ENCODE measurements at regions not wholly inside any gene's neighbourhood (a gene's known extent, or its start where the extent isn't known, plus 50 kb on each side); places are given as distances from the start of the nearest gene placed in this dataset.

DNA sequence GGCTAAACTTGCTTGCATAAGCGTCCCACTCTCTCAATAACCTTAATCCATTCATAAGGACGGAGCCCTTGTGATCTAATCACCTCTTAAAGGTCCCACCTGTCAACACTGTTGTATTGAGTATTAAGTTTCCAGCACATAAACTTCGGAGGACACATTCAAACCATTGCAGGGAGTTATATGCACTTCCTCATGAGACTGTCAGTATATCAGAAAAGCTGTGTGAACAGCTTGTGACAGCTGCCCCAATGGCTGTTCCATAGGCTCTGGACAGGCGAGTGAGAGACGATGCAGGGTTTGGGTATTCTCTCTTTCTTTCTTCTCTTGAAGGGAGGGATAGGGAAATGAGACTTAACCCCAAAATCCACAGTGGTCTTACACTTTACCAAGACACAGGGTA, 64.2 kb upstream of the RPL34 start:
- TF ChIP-seq, protein P1, sequence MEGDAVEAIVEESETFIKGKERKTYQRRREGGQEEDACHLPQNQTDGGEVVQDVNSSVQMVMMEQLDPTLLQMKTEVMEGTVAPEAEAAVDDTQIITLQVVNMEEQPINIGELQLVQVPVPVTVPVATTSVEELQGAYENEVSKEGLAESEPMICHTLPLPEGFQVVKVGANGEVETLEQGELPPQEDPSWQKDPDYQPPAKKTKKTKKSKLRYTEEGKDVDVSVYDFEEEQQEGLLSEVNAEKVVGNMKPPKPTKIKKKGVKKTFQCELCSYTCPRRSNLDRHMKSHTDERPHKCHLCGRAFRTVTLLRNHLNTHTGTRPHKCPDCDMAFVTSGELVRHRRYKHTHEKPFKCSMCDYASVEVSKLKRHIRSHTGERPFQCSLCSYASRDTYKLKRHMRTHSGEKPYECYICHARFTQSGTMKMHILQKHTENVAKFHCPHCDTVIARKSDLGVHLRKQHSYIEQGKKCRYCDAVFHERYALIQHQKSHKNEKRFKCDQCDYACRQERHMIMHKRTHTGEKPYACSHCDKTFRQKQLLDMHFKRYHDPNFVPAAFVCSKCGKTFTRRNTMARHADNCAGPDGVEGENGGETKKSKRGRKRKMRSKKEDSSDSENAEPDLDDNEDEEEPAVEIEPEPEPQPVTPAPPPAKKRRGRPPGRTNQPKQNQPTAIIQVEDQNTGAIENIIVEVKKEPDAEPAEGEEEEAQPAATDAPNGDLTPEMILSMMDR (IDR thresholded peaks at IDR 0.05; ENCODE audit: low read depth, low read length) = no peak
- in situ Hi-C loops (cut with HindIII; ENCODE audit: low sequenced_read_pairs) = no loop called here
- no peak for DNase-seq (ENCODE audit: low read depth, low spot score)
- no peak overlapping the region for H3K4me3 ChIP-seq (ENCODE audit: low read depth, low read length)

DNA sequence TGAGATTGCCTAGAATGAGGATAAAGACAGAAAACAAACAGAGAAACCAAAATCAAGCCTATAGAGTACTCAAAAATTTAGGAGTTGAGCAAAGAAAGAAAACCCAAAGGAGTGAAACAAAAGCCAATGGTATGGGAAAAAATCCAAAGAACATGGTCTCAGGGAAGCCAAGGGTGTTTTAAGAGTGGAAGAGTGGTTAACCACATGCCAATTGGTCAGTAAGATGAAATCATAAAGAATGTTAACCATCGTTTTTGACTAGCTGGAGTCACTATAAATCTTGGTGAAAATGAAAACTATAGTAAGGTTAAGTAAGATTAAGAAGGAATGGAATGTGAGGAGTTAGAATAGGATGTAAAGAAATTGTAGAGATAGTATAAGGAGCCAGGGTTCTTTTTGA, 64.7 kb upstream of the RPL34 start:
- in situ Hi-C loops (cut with HindIII; ENCODE audit: low sequenced_read_pairs) = no loop called here
- H3K4me3 ChIP-seq (ENCODE audit: low read depth, low read length) = no peak overlapping the region
- peak; percentile 37 for DNase-seq (ENCODE audit: low read depth, low spot score)
- TF ChIP-seq, protein P1 (IDR thresholded peaks at IDR 0.05; ENCODE audit: low read depth, low read length) = no peak

DNA sequence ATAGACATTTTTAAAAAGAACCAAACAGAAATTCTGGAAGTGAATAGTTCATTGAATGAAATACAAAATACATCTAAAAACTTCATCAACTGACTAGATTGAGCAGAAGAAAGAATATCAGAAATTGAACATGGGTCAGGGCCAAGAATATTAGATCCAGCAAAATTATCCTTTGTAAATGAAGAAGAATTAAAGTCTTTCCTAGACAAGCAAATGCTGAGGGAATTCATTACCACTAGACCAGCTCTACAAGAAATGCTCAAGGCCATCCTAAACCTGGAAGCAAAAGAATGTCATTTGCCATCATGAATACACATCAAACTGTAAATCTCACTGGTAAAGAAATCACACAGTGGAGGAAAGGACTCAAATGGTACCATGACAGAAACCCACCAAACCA, 72.7 kb upstream of the RPL34 start:
- TF ChIP-seq, protein P1 (IDR thresholded peaks at IDR 0.05; ENCODE audit: low read depth, low read length) = no peak
- no peak for DNase-seq (ENCODE audit: low read depth, low spot score)
- H3K4me3 ChIP-seq (ENCODE audit: low read depth, low read length) = no peak overlapping the region
- in situ Hi-C loops (cut with HindIII; ENCODE audit: low sequenced_read_pairs) = no loop called here

DNA sequence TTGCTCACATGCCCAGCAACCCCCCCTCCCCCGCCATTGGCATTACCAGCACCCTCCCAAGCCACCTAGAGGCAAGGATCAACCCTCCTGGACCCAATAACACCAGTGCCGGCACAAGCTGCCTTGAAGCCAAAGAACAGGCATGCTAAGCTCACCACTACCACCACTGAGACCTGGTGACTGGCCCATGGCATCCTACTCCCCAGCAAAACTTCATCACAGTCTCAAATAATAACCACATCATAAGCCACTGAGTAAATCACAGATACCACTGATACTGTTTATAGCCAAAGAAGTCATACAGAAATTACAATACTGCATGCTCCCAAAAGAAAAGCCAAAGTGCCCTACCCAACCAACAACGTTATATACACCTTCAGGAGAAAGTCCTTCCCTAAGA, 73.6 kb upstream of the RPL34 start:
- TF ChIP-seq, protein P1 (IDR thresholded peaks at IDR 0.05; ENCODE audit: low read depth, low read length) = no peak
- no peak overlapping the region for H3K4me3 ChIP-seq (ENCODE audit: low read depth, low read length)
- in situ Hi-C loops (cut with HindIII; ENCODE audit: low sequenced_read_pairs) = no loop called here
- DNase-seq (ENCODE audit: low read depth, low spot score) = no peak

DNA sequence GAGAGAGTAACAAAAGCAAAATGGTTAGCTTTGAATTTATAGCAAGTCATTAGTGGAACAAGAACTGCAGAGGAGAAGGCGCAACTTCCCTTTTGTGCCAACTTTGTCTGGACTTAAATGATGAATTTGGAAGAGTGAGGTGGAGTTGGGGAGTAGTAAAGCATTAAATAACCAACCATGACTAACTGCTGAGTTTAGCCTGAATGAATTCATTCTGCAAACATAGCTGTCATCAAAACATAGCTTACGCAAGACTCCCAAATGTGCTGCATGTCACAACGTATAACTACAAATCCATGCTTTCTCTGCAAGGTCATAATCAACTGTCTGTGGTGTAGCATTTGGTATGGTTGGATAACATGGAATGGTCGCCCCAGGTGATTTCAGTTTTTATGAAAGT, 75.9 kb upstream of the RPL34 start:
- TF ChIP-seq, protein P1 (IDR thresholded peaks at IDR 0.05; ENCODE audit: low read depth, low read length) = no peak
- H3K4me3 ChIP-seq (ENCODE audit: low read depth, low read length) = no peak overlapping the region
- in situ Hi-C loops (cut with HindIII; ENCODE audit: low sequenced_read_pairs) = no loop called here
- DNase-seq (ENCODE audit: low read depth, low spot score) = peak; percentile 14

DNA sequence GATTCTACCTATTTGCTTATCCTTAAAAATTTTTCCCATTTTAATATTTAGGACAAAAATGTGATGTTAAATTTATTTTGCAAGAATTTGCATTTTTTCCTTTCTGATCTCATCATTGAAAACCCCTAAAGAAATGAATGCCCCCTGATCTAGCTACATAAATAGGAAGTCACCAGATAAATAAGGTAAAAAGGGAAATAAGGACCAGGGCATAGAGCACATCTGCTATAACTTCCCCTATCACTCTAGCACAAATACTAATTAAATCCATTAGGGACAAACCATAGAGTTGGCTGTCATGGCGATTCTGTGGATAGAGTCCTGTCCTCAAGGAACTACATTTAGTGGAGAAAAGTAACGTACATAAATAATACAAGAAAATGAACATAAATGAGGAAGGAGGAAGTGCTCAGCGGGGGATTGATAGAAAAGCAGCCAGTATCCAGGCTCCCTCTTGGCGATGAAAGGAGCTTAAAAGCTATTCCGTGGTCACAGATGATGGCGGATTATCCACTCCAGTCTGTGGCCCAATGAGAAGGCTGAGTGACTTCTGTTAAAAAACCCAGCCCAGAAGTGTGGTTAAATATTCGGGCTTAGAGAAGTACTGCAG, 76.9 kb upstream of the RPL34 start:
- in situ Hi-C loops (cut with HindIII; ENCODE audit: low sequenced_read_pairs) = no loop called here
- H3K4me3 ChIP-seq (ENCODE audit: low read depth, low read length) = no peak overlapping the region
- no peak for DNase-seq (ENCODE audit: low read depth, low spot score)
- TF ChIP-seq, protein P1 (IDR thresholded peaks at IDR 0.05; ENCODE audit: low read depth, low read length) = no peak

DNA sequence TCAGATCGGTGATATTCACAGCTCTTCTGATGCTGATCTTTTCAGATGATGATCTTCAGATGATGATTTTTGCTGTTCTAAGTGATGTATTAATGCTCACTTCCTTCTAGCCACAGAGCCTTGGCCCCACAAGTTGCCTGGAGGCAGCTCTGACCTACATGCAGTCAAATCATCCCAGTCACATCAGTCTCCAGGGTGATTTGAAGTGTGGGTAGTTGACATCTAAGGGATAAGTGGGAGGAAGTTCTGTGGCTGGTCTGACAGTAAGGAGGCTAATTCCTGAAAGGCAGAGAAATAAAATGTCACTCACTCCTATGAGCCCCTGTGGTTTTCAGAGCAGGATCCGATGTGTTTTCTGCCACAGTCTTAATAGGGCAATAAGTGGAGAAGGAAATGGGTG, 79.8 kb upstream of the RPL34 start:
- in situ Hi-C loops (cut with HindIII; ENCODE audit: low sequenced_read_pairs) = no loop called here
- no peak overlapping the region for H3K4me3 ChIP-seq (ENCODE audit: low read depth, low read length)
- TF ChIP-seq, protein P1 (IDR thresholded peaks at IDR 0.05; ENCODE audit: low read depth, low read length) = no peak
- DNase-seq (ENCODE audit: low read depth, low spot score) = no peak
